ENCODE measurements at regions not wholly inside any gene's neighbourhood (a gene's known extent, or its start where the extent isn't known, plus 50 kb on each side); places are given as distances from the start of the nearest gene placed in this dataset.
"Not testable (repeated sequence)": the region's sequence is repeated elsewhere in the genome, so short reads cannot be mapped to it uniquely, and the experiment has no call there.

- H3K27ac ChIP-seq, result no peak overlapping the region
- H3K4me3 ChIP-seq, result no peak overlapping the region
- no peaks in the 10 kb centered on the region for H3K4me1 ChIP-seq
- no peak overlapping the region for H3K9ac ChIP-seq (ENCODE audit: low read depth in 2 of 2, low read length in 2 of 2)
- intact Hi-C loops (cut with DNase I), result no loop called here
- H3K27me3 ChIP-seq, result no peaks in the 10 kb centered on the region
- no peaks in the 10 kb centered on the region for H3K36me3 ChIP-seq
- H3K9me3 ChIP-seq, result no peaks in the 10 kb centered on the region
- no peak for TF ChIP-seq CTCF (IDR thresholded peaks at IDR 0.05)
- DNase-seq, result no peak
Observed at GRCh38 chr14:86072116-86072894, 542.4 kb downstream of the FLRT2 start.

GRCh38 chr14:86066651-86067050 lies 536.7 kb downstream of the FLRT2 start:
- Histone ChIP-seq H3K27ac (no peak overlapping the region), H3K4me3 (no peak overlapping the region), H3K36me3 (no peaks in the 10 kb centered on the region), H3K27me3 (no peaks in the 10 kb centered on the region), H3K9me3 (no peaks in the 10 kb centered on the region), H3K9ac (ENCODE audit: low read depth in 2 of 2, low read length in 2 of 2) (no peak overlapping the region), H3K4me1 (no peaks in the 10 kb centered on the region)
- no peak for TF ChIP-seq CTCF (IDR thresholded peaks at IDR 0.05)
- intact Hi-C loops (cut with DNase I), result no loop called here
- no peak for DNase-seq

- no peak for DNase-seq
- intact Hi-C loops (cut with DNase I), result no loop called here
- Histone ChIP-seq H3K27ac (no peak overlapping the region), H3K9me3 (no peaks in the 10 kb centered on the region), H3K4me3 (no peak overlapping the region), H3K27me3 (no peaks in the 10 kb centered on the region), H3K4me1 (no peaks in the 10 kb centered on the region), H3K9ac (ENCODE audit: low read depth in 2 of 2, low read length in 2 of 2) (no peak overlapping the region), H3K36me3 (no peaks in the 10 kb centered on the region)
- no peak for TF ChIP-seq CTCF (IDR thresholded peaks at IDR 0.05)
Observed at GRCh38 chr14:86065407-86065806, 535.5 kb downstream of the FLRT2 start.

- H3K9me3 ChIP-seq; intact Hi-C loops (cut with DNase I); H3K9ac ChIP-seq (ENCODE audit: low read depth in 2 of 2, low read length in 2 of 2); H3K36me3 ChIP-seq; H3K4me3 ChIP-seq; DNase-seq; H3K27me3 ChIP-seq; H3K4me1 ChIP-seq; H3K27ac ChIP-seq: not testable (repeated sequence)
Observed at GRCh38 chr14:86064595-86064994, 534.7 kb downstream of the FLRT2 start.

- no peaks in the 10 kb centered on the region for H3K27me3 ChIP-seq
- H3K9ac ChIP-seq (ENCODE audit: low read depth in 2 of 2, low read length in 2 of 2), result no peak overlapping the region
- H3K36me3 ChIP-seq, result no peaks in the 10 kb centered on the region
- H3K9me3 ChIP-seq, result no peaks in the 10 kb centered on the region
- H3K4me3 ChIP-seq, result no peak overlapping the region
- H3K4me1 ChIP-seq, result no peaks in the 10 kb centered on the region
- no peak for DNase-seq
- peak; percentile 34 for TF ChIP-seq CTCF (IDR thresholded peaks at IDR 0.05)
- H3K27ac ChIP-seq, result no peak overlapping the region
- intact Hi-C loops (cut with DNase I), result no loop called here
Observed at GRCh38 chr14:86057018-86057667, 527.2 kb downstream of the FLRT2 start.

- Histone ChIP-seq H3K36me3 (no peaks in the 10 kb centered on the region), H3K4me1 (no peaks in the 10 kb centered on the region), H3K27me3 (no peaks in the 10 kb centered on the region), H3K27ac (no peak overlapping the region), H3K4me3 (no peak overlapping the region), H3K9ac (ENCODE audit: low read depth in 2 of 2, low read length in 2 of 2) (no peak overlapping the region), H3K9me3 (no peaks in the 10 kb centered on the region)
- no peak for TF ChIP-seq CTCF (IDR thresholded peaks at IDR 0.05)
- no peak for DNase-seq
- intact Hi-C loops (cut with DNase I), result no loop called here
Observed at GRCh38 chr14:86055512-86056075, 525.6 kb downstream of the FLRT2 start.

All from colonic mucosa (tissue), 4 donors.